NCI-H1417 (cell line): ENCODE measurements at regions not wholly inside any gene's neighbourhood (a gene's known extent, or its start where the extent isn't known, plus 50 kb on each side); places are given as distances from the start of the nearest gene placed in this dataset.
"Not testable (repeated sequence)": the region's sequence is repeated elsewhere in the genome, so short reads cannot be mapped to it uniquely, and the experiment has no call there.

Experiments
- DNase-seq, 3 experiments: peaks; one replicate each; lab custom pipeline; 2025; lab: John Stamatoyannopoulos, UW

DNA sequence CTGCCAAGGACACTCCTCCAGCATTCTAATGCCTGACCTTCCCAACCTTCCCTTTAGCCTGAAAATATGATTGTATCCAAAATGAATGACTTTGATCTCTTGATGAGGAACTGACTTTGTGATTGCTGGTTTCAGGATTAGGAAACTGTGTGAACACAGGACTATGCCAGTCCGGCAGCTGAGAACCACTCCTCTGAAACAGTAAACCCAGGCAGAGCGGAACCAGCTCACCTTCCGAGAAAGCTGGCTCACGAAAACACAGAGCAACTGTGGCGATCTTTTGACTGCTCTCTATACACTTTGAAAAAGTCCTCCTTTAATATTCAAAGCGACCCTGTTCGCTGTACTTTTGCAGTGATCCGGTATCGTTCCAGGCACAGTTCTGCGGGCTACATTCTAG is 258.8 kb upstream of the IRS2 start:
- peak in 1 of 3 experiments; percentile 67 for DNase-seq

DNA sequence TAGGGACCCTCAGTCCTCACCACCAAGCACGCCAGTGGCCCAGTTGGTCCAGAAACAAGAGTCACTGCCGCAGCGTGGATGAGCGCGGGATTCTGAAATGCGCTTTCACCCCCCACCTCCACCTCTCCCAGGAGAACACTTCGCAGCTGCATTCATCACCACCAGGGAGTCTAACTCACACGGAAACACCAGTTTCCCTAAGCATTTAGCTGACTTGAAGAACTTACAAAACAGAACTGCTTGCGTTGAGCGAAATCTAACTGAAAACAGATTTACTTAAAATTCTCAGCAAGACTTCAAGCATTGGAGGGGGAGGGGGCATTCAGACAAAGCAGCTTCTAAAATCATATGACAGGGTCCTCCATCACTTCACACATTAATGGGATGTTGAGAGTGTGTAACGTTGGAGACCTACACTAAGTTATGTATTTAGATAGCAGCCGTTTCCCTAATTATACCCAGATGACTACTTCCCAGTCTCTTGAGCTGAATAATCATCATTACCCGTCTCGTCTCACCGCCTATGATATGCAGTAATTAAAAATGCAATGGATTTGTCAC is 258.2 kb upstream of the IRS2 start:
- peak; percentile 76 to 94 (median 76) for DNase-seq

DNA sequence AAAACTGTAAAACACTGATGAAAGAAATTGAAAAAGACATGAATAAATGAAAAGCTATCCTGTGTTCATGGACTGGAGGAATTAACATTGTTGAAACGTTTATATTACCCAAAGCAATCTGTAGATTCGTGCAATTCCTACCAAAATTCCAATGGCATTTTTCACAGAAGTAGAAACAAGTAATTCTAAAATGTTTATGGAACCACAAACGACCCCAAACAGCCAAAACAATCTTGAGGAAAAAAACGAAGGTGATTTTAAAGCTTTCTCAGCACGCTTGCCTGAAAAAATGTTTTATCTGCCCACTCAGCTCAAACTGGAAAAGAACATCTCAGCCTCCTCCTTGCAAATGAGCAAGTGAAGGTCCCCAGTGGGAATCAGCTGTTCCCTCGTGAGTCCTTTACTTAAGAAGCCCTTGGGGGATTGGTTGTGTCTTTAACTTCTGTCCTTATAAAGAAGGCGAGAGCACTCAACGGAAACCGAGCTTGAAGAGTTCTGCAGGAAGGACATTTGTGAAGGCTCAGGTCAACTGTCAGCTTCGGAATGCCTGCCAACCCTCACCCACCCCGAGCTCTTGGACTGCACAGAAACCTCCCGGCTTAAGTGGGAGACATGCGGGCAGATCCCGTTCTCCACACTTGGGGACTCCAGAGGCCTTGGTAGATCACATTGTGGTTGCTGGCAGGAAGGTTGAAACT is 256.0 kb upstream of the IRS2 start:
- DNase-seq = peak in 2 of 3 experiments; percentile 24 to 43

DNA sequence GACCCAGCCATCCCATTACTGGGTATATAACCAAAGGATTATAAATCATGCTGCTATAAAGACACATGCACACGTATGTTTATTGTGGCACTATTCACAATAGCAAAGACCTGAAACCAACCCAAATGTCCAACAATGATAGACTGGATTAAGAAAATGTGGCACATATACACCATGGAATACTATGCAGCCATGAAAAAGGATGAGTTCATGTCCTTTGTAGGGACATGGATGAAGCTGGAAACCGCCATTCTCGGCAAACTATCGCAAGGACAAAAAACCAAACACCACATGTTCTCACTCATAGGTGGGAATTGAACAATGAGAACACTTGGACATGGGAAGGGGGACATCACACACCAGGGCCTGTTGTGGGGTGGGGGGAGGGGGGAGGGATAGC is 255.3 kb upstream of the IRS2 start:
- not testable (repeated sequence) for DNase-seq

DNA sequence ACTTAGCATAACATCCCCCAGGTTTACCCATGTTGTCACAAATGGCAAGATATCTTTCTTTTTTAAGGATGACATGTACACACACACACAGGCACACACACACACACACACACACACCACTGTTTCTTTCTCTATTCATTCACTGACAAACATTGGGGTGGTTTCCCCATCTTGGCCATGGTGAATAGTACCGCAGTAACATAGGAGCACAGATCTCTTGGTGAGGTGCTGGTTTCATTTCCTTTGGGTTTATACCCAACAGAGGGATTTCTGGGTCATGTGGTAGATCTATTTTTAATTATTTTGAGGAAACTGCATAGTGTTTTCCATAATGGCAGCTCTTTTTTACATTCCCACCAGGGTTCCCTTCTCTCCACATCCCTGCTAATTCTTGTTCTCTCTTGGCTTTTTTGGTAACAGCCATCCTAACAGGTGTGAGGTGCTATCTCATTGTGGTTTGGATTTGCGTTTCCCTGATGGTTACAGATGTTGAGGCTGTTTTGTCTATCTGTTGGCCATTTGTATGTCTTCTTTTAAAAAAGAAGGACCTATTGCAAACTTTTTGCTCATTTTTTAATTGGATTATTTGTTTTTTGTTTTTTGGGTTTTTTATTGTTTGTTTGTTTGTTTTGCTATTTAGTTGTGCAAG is 251.7 kb upstream of the IRS2 start:
- DNase-seq = no peak

DNA sequence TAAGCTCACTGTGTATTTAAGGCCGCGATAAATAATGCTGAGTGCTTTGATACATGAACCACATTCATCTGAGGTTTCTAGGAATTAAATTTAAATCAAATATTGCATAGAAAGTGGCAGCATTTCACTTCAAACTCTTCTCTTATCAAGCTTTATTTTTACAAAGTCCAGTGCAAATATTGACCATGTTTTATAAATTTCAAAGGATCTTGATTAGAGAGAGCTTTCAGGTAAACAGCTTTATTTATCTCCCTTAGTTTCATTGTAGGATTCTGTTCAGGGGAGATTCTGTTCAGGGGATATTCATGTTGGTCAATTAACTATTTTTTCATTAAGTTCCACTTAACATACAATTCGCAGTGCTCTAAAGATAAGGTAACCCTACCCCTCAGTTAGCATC is 249.7 kb upstream of the IRS2 start:
- no peak for DNase-seq

DNA sequence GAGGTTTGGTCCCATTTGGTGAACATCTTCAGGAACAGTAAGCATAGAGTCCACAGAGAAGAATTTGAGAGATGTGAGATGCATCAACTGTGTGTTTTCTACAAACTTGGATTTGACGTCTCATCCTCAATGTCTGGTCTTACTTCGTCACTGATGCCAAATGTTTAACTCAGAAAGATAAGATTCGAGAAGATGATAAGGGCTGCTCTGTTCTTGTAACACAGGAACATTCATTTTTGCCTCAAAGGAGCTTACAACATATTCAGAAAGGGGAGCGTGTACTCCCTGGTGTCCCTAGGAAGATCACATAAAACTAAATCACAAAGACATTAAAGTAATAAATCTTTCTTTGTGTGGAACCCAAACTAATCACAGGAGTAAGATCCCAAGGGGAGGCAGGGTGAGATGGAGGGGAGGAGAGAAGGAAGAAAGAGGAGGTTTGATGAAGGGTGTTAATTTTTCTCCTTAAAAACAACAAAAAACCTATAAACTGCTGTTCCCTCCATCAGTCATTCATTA is 247.7 kb upstream of the IRS2 start:
- no peak for DNase-seq

DNA sequence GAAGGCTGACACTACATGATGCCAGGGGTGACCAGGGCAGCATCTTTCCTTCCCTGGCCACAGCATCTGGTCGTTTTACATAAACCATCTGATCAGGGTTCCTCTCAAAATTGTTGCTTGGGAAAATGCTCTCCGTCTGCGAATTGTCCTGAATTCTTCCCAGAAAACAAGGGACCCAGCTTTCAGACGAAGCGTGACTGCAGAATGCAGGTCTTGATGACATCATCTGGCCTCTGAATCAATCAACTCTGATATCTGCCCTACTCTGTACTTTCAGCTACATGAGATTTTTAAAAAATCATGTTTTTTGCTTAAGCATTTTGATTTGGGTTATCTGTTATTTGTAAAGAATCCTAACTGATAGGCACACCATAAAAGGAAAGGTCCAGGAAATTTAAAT is 246.6 kb upstream of the IRS2 start:
- DNase-seq = no peak

DNA sequence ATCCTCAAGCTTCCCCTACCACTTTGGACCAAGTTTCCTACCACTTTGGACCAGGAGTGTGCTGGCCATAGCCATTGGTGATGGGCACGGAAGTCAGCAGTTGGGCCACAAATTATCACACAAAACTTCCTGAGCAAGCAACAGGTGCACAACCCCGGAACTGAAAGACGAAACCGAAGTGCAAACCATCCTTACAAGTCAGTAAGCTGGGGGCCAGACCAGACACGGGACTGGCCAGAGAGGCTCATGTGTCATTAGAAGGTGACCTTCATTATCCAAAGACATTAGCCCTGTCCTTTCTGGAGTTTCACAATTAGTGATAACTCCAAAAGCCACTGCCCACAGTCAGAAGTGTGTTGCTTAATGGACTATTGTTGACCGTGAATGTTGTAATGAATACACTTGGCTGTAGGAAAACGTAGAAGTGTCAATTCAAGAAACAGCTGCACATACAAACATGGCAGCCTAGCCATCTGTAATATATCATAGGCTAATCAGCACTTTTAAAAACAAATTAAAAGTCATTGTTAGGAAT is 244.1 kb upstream of the IRS2 start:
- DNase-seq = peak in 1 of 3 experiments; percentile 52

DNA sequence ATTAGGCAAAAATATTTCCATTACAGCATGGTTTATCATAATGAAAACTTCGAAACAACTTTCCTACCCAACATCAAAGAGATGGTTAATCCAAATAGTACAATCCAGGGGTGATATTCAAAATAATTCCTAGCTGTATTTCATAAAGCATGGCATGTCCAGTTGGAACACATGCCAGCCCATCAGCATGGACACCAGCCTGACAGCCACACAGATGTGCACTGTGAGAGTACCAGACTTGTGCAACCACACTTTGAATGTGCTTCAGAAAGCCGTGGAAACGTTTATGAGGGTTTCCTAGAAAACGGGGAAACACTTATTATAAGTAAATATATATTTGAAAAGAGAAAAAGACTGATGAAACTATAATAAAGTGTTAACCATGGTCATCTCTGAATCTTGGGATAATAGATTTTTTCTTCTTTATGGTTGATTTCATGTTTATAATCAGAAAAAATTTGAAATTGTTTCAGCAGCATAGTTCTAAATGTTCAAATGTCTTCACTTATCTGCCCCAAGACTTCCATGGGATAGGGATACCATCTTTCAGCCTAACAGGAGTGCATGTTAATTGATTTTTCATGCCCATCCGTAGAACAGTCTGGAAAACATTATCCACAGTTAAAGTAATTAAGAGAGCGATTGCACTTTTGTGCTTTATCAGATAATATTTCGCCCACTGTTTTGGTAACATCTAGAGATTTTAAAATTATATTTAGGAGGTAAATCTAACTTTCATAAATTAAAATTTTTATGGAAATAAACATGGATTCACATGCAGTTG is 242.6 kb upstream of the IRS2 start:
- DNase-seq = no peak

DNA sequence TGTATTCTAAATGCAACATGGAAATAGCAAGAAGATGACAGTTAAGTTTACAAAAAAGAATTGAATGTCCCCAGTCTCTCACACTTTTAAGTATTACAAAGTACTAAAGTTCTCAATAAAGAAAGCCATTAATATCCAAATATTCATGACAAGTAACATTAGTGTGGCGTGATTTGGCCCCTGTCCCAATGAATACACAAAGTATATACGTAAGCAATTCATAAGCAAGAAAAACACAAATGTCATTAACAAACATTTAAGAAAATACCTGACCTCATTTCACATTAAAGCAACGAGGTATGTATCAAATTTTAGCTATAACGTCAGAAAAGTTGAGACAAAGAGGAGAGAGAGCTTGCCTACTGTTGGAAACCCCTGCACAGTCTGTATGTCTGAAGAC is 241.9 kb upstream of the IRS2 start:
- DNase-seq = no peak

DNA sequence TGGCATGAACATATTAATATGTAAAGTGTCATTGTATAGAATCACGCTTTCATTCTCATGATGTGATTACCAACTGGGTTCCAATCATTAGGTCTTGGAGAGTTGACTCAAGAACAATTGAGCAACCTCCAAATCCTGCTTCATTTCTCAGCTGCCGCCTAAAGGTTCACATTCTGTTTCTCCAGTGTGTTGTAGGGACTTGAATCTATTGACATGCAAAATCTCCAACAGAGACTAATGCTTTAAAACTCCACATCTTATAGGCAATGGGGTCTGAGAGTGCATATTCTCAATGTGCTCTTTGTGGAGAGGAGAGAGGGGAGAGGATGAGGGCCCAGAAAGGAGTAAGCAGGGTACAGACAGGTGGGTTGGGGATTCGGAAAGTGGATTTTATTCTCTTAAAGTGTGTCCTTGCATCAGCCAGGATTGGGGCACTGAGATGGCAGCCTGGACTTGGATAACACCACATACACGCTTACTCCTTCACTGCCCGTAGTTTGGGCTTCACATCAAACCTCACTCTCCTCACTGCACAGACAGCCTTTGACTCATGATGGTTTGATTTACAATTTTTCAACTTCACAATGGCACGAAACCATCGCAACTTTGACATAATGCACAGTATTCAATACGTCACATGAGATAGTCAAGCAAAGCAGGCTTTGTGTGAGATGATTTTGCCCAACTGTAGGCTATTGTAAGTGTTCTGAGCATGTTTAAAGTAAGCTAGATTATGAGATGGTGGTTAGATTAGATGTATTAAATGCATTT is 241.3 kb upstream of the IRS2 start:
- DNase-seq = no peak

DNA sequence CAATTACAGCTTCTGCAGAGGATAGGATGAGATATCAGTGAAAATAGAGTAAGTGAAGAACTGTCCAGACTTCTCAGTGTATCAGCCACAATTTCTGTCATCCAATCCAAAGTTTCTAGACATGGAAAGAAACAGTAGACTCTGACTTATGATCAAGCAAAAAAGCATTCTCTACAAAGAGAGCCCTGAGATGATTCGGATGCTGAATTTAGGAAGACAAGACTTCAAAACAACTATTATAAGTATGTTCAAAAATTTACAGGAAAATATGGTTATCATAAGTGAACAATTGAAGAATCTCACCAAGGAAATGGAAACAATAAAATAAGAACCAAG is 238.2 kb upstream of the IRS2 start:
- no peak for DNase-seq

DNA sequence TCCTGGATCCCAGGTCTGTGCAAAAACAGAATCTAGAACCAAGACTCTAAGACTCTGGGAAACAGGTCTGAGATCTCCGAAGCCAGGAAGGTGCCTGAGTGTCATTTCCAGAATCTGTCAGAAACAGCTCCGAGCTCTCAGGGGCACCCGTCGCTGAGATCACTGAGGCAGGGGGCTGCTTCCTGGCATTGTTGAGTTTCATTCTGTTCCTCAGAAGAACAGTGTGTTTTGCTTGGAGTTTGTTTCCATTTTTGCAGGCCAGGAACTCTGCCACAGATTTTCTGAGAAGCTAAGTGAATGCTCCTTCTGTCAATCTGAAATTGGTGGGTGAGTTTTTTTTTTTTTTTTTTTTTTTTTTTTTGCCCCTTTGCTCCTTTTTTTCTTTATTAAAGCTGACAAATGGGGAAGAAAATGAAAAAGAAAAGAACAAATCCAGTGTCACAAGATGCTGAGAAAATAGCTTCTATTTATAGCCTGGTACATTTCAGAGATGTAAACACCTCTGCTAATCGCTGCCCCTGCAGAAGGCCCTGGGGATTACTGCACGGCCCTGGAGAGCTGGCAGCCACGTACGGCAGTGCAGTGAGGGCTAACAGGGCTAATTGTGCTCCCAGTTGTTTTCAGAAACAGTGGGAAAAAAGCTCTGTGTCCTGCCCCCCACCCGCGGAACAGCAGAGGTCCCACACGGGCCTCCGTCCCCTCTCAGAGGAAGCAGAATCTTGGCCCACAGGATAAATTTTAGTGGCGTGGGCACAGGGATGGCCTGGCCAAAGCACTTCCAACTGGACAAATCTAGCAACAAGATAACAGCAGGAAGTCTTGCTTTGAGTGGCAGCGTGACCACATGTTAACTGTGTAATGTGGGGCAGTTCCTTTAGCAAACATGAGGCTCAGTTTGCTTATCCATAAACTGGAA is 237.6 kb upstream of the IRS2 start:
- DNase-seq = peak; percentile 64 to 89 (median 75)

DNA sequence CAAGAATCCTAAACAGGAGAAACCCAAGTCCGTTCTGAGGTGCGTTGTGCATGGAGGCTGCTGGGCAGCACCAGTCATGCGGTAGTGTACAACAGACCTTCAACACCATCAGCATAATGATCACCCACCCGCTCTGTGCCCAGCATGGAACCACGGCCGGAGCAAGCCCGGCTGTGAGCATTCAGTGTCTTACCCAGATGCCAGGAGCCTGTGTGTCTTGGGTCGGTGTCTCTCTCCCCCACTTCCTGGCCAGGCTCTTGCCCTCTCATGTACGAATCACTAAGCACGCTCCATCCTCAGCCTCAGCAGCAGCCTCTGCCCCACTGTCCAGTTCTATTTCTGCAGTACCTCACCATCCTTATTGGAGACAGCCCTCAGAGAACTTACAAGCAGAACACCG is 231.6 kb upstream of the IRS2 start:
- no peak for DNase-seq

DNA sequence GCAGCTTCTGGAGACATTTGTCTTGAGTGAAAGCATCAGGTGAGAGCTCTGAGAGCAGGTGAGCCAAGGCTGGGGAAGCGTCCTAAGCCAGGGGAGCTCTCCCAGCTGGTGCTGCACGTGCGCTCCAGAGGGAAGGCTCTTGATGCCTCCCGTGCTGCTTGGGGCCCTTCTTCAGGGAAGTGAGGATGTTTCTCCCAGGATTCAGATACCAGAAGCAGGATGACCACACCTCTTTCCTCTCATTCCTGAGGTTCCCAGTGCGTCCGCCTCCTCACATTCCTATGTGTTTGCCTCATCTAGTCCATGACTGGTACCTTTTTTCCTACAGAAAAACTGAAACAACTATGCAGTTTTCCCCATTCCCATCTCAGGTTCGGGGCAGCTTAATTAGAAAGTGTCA is 231.0 kb upstream of the IRS2 start:
- DNase-seq = no peak

DNA sequence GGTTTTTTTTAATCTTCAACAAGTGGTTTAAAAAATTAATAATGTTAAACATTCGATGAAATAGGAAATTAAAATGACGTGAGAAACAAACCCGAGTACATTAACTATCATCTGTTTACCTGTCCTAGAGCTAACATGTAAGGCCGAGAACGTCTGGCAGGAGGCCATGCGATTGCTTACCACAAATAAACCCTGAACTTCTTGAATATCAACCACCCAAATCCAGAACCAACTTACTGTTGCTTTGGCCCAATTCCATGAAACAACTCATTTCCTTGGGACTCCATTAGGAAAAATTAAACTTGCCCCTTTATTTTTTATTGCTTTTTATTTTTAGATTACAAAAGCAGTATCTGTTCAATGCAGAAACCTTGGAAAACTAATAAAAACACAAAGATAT is 228.9 kb upstream of the IRS2 start:
- peak; percentile 50 to 89 (median 61) for DNase-seq

DNA sequence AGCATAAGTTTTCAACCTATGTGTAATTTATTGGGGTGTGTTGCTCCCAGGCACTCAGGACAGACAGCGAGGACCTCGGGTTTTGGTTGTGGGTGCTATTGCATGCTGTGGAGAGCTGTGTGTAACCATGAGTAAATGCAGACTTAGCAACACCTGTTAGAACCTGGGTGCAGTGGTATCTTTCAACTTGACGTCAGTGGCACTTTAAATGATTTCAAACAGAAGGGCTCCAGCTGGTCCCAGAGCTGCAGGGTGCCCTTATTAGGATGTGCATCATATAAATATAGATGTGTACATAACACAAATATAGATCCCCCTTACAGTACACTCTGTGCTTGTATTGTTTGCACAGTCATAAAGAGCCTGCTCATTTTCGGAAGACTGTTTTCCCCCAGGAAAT is 228.3 kb upstream of the IRS2 start:
- DNase-seq = peak; percentile 76 to 97 (median 87)

DNA sequence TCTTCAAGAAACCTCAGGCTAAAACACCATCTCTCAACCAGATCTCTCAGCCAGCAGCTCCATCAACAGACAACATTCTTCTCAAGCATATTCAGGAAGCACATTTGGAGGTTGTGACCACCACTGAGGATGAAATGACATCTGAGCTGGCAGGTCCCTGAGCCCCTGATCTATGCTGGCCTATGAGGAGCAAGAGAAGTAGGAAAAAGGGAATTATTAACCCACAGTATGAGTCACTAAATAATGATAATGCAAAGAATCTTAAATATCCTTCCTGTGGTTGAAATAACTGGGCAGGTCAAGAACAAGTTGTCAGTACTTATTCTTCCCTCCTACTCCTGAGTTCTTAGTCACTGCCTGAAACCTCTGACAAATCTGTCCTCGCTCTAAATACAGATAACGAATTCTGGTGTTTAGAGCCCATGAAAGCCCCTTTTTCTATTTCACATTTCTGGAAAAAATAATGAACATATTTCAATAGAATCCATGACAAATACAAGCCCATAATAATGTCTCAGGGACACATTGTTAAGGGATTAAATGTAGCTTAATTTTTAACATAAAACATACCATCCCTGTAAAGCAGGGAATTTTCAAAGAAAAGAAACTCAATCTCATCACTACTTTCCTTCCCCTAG is 225.8 kb upstream of the IRS2 start:
- DNase-seq = no peak
